Glomerular visceral epithelial cell (primary cell): ENCODE measurements at regions not wholly inside any gene's neighbourhood (a gene's known extent, or its start where the extent isn't known, plus 50 kb on each side); places are given as distances from the start of the nearest gene placed in this dataset.

Experiments used
- DNase-seq: peaks from one replicate; pipeline ENCODE4 v3.0.0-alpha.2; 2016; ENCODE audit errors: extremely low spot score

DNA sequence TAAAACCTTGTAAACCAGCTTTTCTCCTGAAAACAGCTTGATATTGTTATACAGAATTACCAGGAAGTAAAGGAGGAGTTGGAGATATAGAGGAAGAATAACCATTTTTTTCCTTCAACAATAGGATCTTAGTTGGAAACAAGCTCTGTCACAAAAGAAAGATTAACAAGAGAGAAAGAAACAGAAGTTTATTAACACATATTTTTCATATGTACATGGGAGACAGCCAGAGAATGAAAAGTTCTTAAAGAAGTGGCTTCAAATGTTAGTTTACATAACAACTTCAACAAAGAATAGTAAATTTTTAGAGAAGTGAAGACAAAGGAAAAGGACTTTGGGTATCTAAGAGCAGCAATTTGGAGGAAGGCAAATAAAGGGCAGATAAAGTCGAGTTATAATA lies 94.9 kb upstream of the ANKRD50 start:
- DNase-seq, result no peak

DNA sequence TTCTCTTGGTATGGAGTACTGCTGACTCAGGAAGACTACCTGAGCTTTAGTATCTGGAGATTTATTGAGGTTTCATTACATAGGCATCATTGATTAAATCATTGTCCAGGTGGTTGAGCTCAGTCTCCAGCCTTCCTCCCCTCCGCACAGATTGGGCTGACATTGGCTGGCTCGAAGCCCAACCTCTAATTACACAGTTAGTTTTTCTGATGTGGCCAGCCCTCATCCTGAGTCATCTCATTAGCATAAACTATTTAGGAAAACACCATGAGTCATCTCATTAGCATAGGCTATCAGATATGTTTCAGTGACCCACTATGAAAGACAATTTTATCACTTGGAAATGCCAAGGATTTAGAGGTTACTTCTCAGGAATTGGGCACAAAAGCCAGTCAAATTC lies 93.9 kb upstream of the ANKRD50 start:
- no peak for DNase-seq

DNA sequence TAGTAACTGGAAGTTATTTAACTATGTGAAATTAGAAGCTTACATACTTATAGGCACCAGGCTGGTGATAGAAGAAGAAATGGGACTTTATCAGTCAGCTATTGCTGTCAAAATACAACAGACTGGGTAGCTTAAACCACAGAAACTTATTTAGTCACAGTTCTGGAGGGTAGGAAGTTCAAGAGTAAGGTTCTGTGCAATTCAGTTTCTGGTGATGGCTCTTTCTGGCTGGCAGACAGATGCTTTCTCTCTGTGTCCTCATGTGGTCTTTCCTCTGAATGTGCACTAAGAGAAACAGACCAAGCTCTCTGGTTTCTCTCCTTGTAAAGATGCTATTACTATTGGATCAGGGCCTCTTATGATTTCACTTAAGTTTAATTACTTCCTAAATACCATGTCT lies 92.1 kb upstream of the ANKRD50 start:
- peak; percentile 12 for DNase-seq

DNA sequence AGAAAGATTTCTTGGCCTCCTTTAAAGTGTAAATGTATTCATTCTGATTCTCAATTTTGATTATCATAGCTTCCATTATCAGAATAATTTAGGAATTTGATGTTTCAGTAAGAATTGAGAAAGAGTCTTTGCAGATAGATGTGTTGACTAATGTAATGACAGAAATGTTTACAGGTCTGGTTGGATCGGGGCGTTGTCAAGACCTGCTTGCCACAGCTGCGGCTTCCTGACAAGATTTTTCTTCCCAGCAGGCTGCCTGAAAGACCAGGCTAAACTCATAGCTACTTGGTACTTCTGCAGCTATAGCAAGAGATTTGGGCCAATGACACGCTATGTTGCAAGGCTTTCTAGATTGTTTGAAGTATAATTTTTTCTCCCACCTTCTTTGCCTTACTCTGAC lies 91.5 kb upstream of the ANKRD50 start:
- no peak for DNase-seq

DNA sequence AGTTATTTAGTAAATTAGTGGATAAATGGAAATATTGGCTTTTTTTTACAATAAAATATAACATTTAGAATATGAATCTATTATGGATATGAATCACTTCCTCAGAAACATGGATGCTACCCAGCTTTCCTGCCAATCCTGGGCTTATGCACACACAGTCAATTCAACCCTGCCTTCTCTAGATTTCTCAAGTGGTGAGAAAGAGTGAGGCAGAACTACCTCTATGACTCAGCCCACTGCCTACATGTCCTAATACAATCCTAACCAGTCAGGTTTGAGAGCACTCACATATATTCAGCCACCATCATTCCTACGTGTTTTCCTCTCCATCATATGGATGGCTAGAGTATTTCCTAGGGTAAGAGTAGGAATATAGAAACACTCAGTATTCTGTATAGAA lies 91.1 kb upstream of the ANKRD50 start:
- peak; percentile 3 for DNase-seq

DNA sequence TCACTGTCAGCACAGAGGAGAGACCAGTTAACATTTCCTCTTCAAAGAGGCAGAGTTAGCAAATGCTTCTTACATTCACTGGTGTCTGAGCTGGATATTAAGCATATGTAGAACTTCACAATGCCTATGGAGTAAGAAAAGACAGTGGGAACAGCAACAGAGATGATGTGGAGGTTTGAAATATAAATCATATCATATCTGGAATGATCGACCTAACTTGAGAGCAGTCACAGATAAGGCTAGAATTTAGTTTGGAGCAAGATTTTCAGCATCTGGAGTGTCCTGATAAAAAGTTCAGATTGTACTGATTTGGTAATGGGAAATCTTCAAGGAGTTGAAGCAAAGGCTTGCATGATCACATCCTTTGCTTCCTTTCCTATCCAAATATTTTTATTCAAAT lies 90.5 kb upstream of the ANKRD50 start:
- DNase-seq, result no peak

DNA sequence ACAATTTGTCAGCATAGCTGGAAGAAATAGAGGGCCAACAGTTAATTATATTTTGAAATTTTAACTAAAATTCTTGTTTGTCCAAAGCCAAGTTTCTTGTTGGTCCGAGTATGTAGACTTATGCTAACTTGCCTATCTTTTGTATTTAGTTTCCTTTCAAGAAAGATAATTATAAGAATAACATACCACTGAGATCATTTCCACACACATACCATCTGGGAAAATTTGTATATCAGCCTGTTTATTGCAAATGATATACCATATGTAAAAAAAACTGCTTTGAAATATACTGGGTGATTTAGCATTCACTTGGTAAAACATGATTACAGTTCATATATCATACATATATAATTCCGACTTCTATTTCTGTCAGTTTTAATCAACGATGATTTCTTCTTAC lies 84.7 kb upstream of the ANKRD50 start:
- no peak for DNase-seq

DNA sequence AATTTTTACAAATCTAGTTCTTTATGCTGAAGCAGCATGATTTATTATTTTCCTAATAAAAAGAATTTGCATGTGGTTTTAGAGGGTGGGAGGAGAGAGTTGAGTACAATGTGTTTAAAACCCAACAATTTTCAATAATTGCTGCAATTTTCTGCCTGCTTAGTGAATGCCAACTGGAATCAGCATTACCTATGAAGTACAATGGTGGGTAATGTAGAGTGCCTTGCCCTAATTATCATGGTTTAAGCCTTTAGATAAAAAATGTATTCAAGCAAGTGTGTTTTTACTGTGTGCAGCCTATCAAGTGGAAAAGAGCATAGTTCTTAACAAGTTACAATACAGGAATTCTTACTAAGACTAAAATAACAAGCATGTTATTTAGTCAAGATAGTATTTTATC lies 77.9 kb upstream of the ANKRD50 start:
- no peak for DNase-seq

DNA sequence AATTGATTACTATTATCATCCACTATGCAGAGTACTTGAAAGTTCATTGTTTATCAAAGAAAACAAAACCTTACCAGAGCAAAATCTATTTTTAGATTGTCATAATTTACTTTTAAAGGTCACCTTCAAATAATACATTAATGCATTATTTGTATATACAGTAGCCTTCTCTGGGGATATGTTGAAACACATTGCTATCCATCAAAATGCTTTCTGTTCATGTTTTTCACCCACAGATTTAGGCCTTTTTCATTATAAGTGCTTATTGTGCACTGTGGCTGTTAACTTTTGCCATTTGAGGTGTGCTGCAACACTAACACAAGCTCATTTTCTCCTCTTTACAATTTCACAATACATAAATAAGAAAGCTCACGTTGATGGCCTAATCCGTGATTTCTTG lies 74.1 kb upstream of the ANKRD50 start:
- DNase-seq, result no peak

DNA sequence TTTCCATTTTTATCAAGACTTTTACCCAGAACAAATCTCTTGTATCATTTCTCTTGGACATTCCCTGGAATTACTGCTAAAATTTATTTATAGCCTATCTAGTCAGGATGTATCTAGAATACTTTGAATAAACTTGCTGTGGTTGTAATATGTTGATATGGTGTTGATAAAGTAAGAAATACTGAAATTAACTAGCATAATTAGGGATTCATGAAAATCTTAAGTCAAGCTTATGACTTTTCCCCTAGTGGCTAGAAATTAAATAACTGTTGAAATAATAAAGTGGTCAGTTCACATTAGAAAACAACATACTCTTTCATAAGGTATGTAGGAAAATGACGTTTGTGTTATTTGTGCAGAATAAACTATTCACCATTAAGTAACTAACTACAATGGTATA lies 73.1 kb upstream of the ANKRD50 start:
- DNase-seq, result no peak

DNA sequence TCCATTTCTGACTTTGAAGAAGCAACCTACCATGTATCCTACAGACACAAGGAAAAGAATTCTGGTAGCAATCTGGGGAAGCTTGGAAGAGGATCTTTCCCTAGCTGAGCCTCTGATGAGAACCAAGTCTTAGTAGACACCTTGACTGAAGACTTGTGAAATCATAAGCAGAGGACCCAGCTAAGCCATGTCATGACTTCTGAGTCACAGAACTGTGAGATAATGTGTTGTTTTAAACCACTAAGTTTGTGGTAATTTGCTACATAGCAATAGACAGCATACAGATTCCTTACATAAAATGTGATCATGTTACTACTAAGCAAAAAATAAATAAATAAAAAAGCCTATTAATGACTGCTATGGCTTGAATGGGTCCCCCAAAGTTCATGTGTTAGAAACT lies 71.3 kb upstream of the ANKRD50 start:
- DNase-seq, result peak; percentile 9

DNA sequence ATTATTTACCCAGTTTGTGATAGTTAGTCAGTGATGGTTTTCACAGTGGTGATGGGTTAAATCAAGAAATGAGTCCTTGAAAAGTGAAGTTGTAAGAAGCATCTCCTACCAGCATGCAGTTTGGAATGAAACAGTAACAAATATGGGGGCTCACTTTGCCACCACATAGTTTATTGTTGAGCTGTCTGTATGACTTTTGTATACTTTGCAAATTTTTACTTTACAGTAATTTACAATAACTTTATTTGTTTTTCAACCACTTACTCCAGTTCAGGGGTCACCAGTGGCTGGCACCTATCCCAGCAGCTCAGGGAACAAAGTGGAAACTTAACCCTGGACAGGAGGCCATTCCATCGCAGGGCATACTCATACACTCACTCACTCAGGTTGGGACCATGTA lies 64.5 kb upstream of the ANKRD50 start:
- no peak for DNase-seq

DNA sequence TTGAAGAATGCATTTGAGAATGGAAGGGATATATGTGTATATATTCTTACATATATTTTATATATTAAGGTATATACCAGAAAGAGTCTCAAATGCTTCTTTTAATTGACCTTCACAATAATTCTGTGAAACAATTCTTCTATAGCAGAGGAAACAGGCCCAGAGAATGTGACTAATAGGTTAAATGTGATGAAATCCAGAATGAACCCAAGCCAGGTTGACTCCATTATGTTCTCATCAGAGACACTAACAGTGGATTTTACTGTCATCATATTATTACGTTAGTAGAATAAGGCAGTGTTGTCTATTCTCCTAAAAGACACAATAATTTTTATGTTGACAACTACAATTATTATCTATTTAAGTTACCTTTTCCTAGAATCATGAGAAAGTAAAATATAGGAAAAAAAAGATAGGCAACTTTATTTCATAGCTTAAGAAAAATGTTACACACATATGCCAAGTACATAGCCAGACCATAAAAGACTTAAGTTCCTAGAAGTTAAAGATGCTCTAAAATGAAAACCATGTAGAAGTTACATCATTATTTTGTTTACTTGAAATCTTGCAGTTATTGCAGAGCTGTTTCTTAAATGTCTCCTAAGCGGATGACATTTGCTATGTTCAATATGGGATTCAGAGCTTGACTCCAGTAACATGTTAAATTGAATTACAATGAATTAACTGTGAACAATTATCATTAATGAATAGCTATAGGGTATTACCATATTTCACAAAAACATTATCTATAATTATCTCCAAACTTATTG lies 56.2 kb upstream of the ANKRD50 start:
- no peak for DNase-seq

DNA sequence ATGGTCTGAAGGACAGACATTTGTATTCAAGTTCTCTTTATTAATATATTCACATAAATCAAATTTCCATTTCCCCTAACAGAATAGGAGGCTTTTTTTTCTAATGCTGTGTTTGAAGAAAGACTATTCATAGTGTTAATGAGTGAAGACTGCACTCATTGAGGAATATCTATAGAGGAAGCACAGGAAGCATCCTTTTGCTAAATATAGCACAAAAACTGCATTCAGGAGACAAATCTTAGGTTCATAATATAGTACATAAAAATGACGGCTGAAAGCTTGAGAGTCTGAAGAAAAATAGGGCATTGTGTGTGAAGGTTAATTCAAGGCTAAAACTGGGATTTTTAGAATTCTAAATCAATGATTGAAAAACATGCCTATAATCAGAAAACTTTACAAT lies 50.4 kb upstream of the ANKRD50 start:
- DNase-seq, result no peak
